HepG2 (cell line): ENCODE measurements at regions not wholly inside any gene's neighbourhood (a gene's known extent, or its start where the extent isn't known, plus 50 kb on each side); places are given as distances from the start of the nearest gene placed in this dataset.

Experiments used
- ATAC-seq: fragments of 200-7000 bp; cut with Tn5 transposase; 3 replicates; pipeline ENCODE4 v1.9.1; 2020; ENCODE audit warnings: mild to moderate bottlenecking, moderate library complexity
- BruUV-seq: library from RNA; stranded (reverse); fragments of 400-500 nt; replicated peaks from 2 replicates; lab custom pipeline; 2021; lab: Mats Ljungman, UMichigan
- CTCF ChIA-PET: fragments of 300-600 bp; formaldehyde crosslinking; extraction: SDS; loops from one replicate; lab custom pipeline; 2021; ENCODE audit warnings: low total read pairs, inconsistent platforms, low intra/inter-chr PET ratio; lab: Yijun Ruan, JAX
- POLR2A ChIA-PET: fragments of 350-600 bp; sonication (Branson Sonifier 250); formaldehyde crosslinking; loops from one replicate; lab custom pipeline; 2020; ENCODE audit warnings: antibody characterized with exemption, inconsistent platforms; lab: Yijun Ruan, JAX
- DNase-seq: peaks from one replicate; pipeline ENCODE4 v3.0.0-alpha.2; 2015; ENCODE audit warnings: low spot score
- FAIRE-seq: peaks from 3 replicates; lab custom pipeline; 2011; peaks lifted over from hg19 to GRCh38; lab: Jason Lieb, UNC
- H2AFZ ChIP-seq: one replicate; pipeline ENCODE4 v1.6.1; 2011; ENCODE audit warnings: low read length, inconsistent platforms
- H3K27ac ChIP-seq: fragments of 300-600 bp; 3 replicates; pipeline ENCODE4 v1.8.0; 2011; ENCODE audit warnings: mixed run types, mild to moderate bottlenecking, mixed read lengths, low read length, inconsistent platforms; ENCODE audit not compliant: insufficient read depth; ENCODE audit errors: extremely low read length
- H3K27me3 ChIP-seq, 2 experiments: fragments of 200-600 bp in 1 of 2; 2 replicates in 1 of 2; 3 replicates in 1 of 2; pipeline versions ENCODE4 v1.6.0 to v1.8.0; 2011; ENCODE audit warnings: low read length in 2 of 2, mild to moderate bottlenecking in 2 of 2, moderate library complexity in 2 of 2, inconsistent platforms in 1 of 2; ENCODE audit not compliant: insufficient read depth in 2 of 2, control insufficient read depth in 1 of 2
- H3K36me3 ChIP-seq, 2 experiments: fragments of 200-600 bp in 1 of 2; replicated peaks in 1 of 2; 2 replicates in 1 of 2; 3 replicates in 1 of 2; pipeline versions ENCODE4 v1.5.1 to v1.8.0; 2011; ENCODE audit warnings: low read length in 2 of 2, inconsistent platforms in 1 of 2; ENCODE audit not compliant: insufficient read depth in 2 of 2, control insufficient read depth in 1 of 2
- H3K4me1 ChIP-seq: 2 replicates; pipeline ENCODE4 v1.5.1; 2012; ENCODE audit warnings: low read length, inconsistent platforms; ENCODE audit not compliant: insufficient read depth
- H3K4me2 ChIP-seq: 2 replicates; pipeline ENCODE4 v1.6.0; 2011; ENCODE audit warnings: low read depth, low read length, inconsistent platforms
- H3K4me3 ChIP-seq, 3 experiments: fragments of 200-600 bp in 1 of 3; sonication (generic), shearing (Covaris generic) in 1 of 3; replicated peaks in 1 of 3; 2 replicates each; pipeline ENCODE4 v1.5.1; 2011 to 2016; ENCODE audit warnings: low read length in 3 of 3, inconsistent platforms in 2 of 3, low read depth in 2 of 3, mild to moderate bottlenecking in 2 of 3, control low read depth in 1 of 3, mixed read lengths in 1 of 3; ENCODE audit not compliant: insufficient read depth in 1 of 3
- H3K79me2 ChIP-seq: one replicate; pipeline ENCODE4 v1.6.1; 2011; ENCODE audit warnings: low read length, inconsistent platforms; ENCODE audit not compliant: insufficient read depth
- H3K9ac ChIP-seq: 2 replicates; pipeline ENCODE4 v1.6.0; 2011; ENCODE audit warnings: mild to moderate bottlenecking, low read depth, low read length, inconsistent platforms; ENCODE audit not compliant: insufficient read depth
- H3K9me3 ChIP-seq: 2 replicates; pipeline ENCODE4 v1.5.1; 2012; ENCODE audit warnings: mild to moderate bottlenecking, low read length
- H4K20me1 ChIP-seq: 2 replicates; pipeline ENCODE4 v1.6.0; 2011; ENCODE audit warnings: inconsistent platforms, mild to moderate bottlenecking, low read length, moderate library complexity; ENCODE audit not compliant: insufficient read depth
- EP300 ChIP-seq, 3 experiments: sonication (generic) in 1 of 3; formaldehyde crosslinking in 1 of 3; IDR thresholded peaks; 2 replicates each; pipeline versions ENCODE4 v1.5.1 to v1.6.1; 2011 to 2020; ENCODE audit warnings: low read depth in 2 of 3, low read length in 2 of 3, borderline replicate concordance in 1 of 3, improper control_type of control experiment in 1 of 3, mild to moderate bottlenecking in 1 of 3, missing genetic modification reagents in 1 of 3, moderate library complexity in 1 of 3
- MTF1 ChIP-seq: sonication (generic); formaldehyde crosslinking; IDR thresholded peaks from 2 replicates; pipeline ENCODE4 v1.5.0; 2020; ENCODE audit warnings: missing genetic modification reagents
- U2AF1 ChIP-seq: fragments of 200-400 bp; formaldehyde crosslinking; optimal IDR thresholded peaks from 2 replicates; pipeline ENCODE3; 2017; ENCODE audit warnings: mild to moderate bottlenecking, low read depth, low read length
- ZNF605 ChIP-seq: sonication (generic); formaldehyde crosslinking; IDR thresholded peaks from 2 replicates; pipeline ENCODE4 v1.8.0; 2022; ENCODE audit warnings: mild to moderate bottlenecking, missing genetic modification reagents
- WGBS: methylation state at CpG from one replicate; pipeline ENCODE4 v1.1.6; 2017; ENCODE audit warnings: low lambda C conversion rate; 5-methylcytosine and 5-hydroxymethylcytosine counted together
- in situ Hi-C: cut with HindIII; loops from 2 replicates; pipeline ENCODE4 v1.10.0; 2017; ENCODE audit warnings: low pct_unique_long_range_greater_than_20kb; ENCODE audit not compliant: extremely low pct_ligation_motif_present
- intact Hi-C: fragments of 100-400 bp; cut with micrococcal nuclease; formaldehyde crosslinking; loops from one replicate; pipeline ENCODE4 v1.10.0; 2022; ENCODE audit not compliant: unreplicated experiment

DNA sequence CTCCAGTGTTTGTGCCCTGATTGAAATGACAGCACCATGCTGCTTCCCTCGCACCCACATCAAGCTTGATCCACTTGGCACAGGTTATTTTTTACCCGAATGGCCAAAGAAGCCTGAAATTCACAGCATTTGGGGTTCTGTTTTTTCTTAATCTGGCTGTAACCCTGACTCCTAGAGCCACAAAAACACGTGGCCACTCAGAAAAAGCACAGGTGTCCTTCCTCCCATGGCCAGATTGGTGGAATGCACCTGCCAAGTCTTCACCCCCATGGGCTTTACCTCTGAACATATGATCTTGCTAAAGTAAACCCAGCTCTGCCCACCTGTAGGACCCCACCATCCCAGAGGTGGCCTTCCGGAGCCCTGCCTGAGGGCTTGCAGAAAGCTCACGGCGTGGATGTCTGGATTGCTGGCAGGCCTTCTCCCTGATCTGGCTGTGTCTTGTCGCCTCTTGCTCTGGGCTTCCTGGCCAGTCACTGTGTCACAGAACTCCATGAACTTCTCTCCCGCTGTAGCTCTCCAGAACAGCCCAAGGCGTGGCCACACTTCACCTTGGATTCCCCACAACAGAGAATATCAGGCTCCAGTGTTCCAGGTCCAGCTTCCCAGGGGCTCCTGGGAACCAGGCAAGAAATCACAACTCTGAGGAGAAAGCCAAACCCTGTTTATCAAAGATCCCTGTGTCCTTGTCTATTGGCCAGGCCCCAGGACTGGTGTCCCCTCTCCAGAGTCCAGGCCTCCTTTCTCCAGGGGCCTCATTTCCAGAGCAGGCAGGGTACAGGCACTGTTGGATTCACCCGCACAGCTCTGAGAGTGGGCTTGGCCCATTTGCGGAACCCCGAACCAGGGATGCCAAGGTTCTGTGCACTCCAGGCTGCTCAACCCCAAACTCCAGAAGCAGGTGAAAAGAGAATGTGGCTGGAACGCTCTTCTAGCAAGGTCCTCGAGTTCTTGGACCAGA lies 272.5 kb downstream of the SYK start:
- Histone ChIP-seq H3K36me3 (no peaks in the 10 kb centered on the region), H2AFZ (no peak overlapping the region), H3K9ac (no peak overlapping the region), H3K27ac (no peak overlapping the region), H3K79me2 (no peaks in the 10 kb centered on the region), H3K4me1 (peaks cover 59% of the 10 kb centered on the region), H4K20me1 (no peaks in the 10 kb centered on the region), H3K27me3 (no peaks in the 10 kb centered on the region), H3K4me3 (no peak overlapping the region), H3K4me2 (no peak overlapping the region), H3K9me3 (no peaks in the 10 kb centered on the region)
- 97% methylated on average over 12 of the region's 14 CpGs for WGBS
- ChIA-PET CTCF (no interaction called here), POLR2A (interaction anchor here (1.1 kb wide), 1 partner anchor 36 kb away, joined by 3 read pairs; no protein-coding TSS in a partner anchor)
- ATAC-seq (no peak), FAIRE-seq (no peak), DNase-seq (no peak)
- in situ Hi-C loops (no loop called here), intact Hi-C loops (no loop called here)
- TF ChIP-seq EP300 (IDR thresholded peaks at IDR 0.05; ENCODE audit: low read depth in 2 of 2, low read length in 2 of 2) (no peak), EP300 (CRISPR knock-in tag; IDR thresholded peaks at IDR 0.05; ENCODE audit: borderline replicate concordance) (no peak)
- BruUV-seq: no TSS peak

DNA sequence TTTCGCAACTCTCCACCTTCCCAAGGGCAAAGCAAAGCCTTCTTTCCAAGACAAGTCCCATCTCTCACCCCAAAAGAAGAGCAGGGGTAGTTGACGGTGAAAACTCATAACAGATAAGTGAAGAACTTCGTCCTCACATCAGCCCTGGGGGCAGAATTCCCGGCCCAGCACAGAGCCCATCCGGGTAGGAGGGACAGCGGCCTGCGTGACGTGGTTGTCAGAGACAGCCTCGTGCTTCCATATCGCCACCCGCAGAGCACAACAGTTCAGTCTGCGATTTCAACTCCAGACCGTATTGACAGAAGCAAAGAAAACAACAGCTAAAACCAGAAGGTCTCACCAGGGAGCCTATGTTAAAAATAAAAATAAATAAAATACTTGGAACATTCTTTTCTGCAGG lies 273.2 kb downstream of the SYK start:
- ATAC-seq (no peak), DNase-seq (no peak), FAIRE-seq (no peak)
- 91% methylated on average over 13 of the region's 13 CpGs for WGBS
- Histone ChIP-seq H4K20me1 (no peaks in the 10 kb centered on the region), H3K27me3 (no peaks in the 10 kb centered on the region), H2AFZ (no peak overlapping the region), H3K4me1 (peaks cover 59% of the 10 kb centered on the region), H3K9ac (no peak overlapping the region), H3K79me2 (no peaks in the 10 kb centered on the region), H3K4me2 (no peak overlapping the region), H3K27ac (no peak overlapping the region), H3K4me3 (no peak overlapping the region), H3K36me3 (no peaks in the 10 kb centered on the region), H3K9me3 (no peaks in the 10 kb centered on the region)
- intact Hi-C loops (no loop called here), in situ Hi-C loops (no loop called here)
- POLR2A ChIA-PET: interaction anchor here (3.0 kb wide), 1 partner anchor 38 kb away, joined by 7 read pairs; no protein-coding TSS in a partner anchor
- BruUV-seq: no TSS peak
- CTCF ChIA-PET: no interaction called here
- no peak for TF ChIP-seq MTF1 (CRISPR knock-in tag)
- no peak for TF ChIP-seq ZNF605 (CRISPR knock-in tag)
- TF ChIP-seq U2AF1: no peak
